GM18907 (cell line): ENCODE measurements at regions not wholly inside any gene's neighbourhood (a gene's known extent, or its start where the extent isn't known, plus 50 kb on each side); places are given as distances from the start of the nearest gene placed in this dataset.
"Not testable (repeated sequence)": the region's sequence is repeated elsewhere in the genome, so short reads cannot be mapped to it uniquely, and the experiment has no call there.

Source experiments
- ATAC-seq: cut with Tn5 transposase; IDR thresholded peaks from one replicate; pipeline ENCODE4 v1.9.1; 2021; ENCODE audit warnings: mild to moderate bottlenecking, moderate library complexity; ENCODE audit not compliant: unreplicated experiment

- ATAC-seq: not testable (repeated sequence)
These were observed 51.8 kb upstream of the SLC39A8 start for GRCh38 chr4:102397056-102397455.

DNA sequence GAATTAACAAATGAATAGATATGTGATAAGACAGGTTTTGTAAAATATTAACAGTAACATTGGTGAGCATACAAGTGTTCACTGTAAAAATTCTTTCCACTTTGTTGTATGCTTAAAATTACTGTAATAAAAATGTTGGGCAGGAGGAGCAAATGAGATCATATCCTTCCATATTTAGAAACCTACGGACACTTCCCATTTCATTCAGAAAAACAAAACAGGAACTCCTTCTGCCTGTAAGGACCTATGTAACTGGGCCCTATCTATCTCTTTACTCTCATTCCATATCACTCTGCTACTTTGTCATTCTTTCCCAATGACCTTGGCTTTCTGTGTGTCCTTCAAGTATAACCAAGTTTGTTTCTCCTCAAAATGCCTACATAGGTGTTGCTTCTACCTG, 53.7 kb upstream of the SLC39A8 start:
- ATAC-seq: no peak

DNA sequence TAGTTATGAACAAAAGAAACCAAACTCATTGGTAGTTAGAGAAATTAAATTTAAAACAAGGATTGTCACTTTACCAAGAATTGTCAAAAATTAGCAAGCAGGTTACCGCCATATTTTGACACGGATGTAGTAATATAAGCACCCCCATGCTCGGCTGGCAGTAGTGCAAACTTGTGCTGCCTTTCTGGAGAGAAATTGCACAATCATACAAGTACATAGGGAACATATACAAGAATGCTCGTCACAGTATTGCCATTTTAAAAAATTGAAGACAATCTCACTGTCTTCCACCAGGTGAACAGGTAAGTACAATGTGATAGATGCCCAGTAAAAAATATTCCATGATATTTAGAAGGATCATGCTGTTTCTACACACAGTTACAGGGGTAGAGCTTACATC, 55.6 kb upstream of the SLC39A8 start:
- ATAC-seq: no peak

- peak; percentile 56 for ATAC-seq
These were observed 56.9 kb upstream of the SLC39A8 start for GRCh38 chr4:102402223-102402622.

DNA sequence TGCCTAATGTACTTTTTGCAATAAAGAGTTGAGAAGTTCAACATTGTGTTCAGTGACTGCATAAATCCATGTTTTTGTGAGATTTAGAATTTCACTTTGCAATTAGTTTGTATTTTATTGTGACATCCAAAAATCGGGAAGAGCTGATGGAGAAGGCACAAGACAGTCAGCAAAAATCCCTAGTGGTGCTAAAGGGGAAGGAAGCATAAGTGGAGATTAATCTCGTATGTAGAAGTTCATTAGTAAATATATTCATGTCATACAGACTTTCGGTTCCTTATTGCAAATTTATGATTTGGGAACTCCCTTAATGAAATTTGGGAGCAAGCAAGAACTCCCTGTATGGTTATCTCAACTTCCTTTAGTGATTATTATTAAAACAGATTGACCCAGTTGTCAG, 57.8 kb upstream of the SLC39A8 start:
- ATAC-seq: no peak

- no peak for ATAC-seq
These were observed 59.2 kb upstream of the SLC39A8 start for GRCh38 chr4:102404431-102404969.

DNA sequence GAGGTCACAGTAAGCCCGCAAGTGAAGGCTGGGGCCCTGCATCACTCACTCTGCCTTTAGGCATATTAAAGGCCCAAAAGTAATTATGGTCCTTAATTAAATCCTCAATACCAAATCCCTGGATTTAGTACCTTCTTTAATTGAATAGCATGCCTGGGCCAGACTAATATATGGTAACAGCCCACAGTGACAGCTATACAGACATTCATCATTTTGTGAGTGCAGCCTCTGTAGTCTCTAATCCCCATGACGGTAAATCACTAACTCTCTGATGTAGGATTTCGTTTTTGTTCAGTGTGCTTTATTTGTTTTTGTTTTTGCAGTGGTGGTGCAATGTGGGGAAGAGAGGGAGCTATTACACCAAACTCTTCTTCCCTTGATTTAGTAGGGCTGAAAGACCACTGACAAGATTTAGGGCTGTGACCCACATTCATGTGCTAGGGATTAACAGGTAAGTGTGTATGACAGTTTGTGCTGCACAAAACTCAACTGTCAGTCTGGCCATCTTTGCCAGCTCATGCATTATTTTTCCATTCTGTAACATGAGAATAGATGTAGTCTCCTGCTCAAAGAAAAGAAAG, 60.6 kb upstream of the SLC39A8 start:
- no peak for ATAC-seq

DNA sequence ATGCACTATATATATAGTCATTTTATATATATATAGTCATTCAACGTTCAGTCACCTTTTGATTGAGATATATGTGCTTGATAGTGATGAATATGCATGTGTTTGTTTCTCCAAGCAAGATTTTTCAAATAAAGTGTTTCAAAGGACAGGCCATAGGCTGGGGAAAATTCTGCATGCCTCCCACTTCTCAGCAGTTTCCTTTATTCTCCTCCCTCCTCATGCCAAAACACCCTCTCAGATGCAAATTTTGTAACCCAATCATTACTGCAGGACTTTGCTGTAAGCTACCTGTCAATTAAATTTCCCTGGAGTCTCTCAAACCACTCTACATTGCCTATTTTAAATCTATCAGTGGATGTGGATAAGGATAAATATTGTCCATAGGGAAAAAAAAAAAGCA, 65.6 kb upstream of the SLC39A8 start:
- not testable (repeated sequence) for ATAC-seq

- ATAC-seq: no peak
These were observed 66.1 kb upstream of the SLC39A8 start for GRCh38 chr4:102411408-102411807.

DNA sequence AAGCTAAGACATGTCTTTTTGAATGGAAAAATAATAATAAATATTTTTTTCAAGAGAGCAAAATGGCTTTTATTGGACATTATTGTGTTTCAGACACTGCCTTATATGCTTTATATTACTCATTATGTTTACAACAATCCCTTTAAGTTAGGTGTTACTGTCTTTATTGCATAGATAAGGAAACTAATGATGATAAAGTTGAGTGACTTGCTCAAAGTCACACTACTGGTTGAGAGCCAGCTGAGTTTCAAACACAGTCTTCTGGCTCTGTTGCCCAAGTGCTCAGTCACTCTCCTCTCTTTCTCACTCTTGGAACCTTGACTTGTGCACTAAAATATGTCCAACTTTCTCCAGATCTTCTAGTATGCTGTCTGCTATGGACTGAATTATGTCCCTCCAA, 71.5 kb upstream of the SLC39A8 start:
- no peak for ATAC-seq

- no peak for ATAC-seq
These were observed 75.5 kb upstream of the SLC39A8 start for GRCh38 chr4:102420563-102421398.

GRCh38 chr4:102422843-102423242, 77.6 kb upstream of the SLC39A8 start:
- no peak for ATAC-seq

DNA sequence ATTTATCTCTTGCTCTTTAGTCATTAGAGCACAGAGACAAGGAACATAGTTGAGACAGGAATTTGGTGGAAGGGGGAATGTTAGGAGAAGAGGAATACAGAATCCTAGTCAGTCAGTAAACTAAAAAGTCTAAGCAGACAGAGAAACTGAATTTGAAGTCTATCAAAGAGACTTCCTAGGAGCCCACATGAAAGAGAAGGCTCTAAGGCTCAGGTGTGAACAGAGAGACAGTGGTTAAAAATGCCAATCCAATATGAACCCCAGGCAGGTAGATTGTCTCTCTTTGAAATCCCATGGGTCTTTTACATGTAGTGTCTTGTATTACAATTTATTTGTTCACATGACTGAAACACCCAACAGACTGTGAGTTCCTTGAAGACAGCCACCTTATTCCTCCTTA, 77.8 kb upstream of the NFKB1 start:
- ATAC-seq: no peak

- ATAC-seq: no peak
These were observed 73.7 kb upstream of the NFKB1 start for GRCh38 chr4:102427371-102427998.

DNA sequence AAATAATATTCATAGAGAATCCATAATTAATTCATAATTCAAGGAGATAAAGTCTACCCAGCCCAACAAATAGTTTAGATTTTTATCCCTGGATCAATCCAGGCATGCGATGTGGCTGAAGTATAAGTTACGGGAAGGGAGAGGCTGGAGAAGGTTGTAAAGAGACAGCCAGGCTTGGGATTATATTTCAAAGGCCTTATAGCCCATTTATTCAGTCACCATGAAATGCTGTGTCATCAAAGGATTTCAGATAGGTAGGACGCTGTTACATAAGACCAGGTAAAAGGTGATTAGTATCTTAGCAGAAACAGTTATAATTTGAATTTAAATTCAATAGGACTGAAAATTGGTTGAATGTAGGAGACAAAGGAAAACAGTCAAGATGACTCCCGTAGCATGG, 73.0 kb upstream of the NFKB1 start:
- no peak for ATAC-seq

- no peak for ATAC-seq
These were observed 71.6 kb upstream of the NFKB1 start for GRCh38 chr4:102429553-102429952.

DNA sequence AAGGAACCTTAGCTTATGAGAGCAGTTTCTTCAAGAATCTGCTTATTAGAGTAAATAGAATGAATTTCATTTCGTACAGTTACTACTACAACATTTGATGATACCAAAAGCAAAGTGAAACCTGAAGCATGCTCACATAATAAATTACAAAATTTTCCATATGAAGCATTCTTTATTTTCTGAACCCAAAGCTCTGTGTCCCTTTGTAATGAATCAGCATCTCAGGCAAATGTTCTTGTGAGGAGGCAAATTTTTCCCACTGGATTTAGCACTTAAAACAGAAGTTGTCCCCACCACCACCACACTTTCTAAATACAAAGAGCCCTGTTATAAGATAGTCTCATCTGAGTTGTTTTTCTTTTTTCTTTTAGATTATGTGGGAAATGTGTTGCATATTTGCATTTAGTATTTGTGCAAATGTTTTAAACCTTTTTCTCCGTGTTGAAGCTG, 70.7 kb upstream of the NFKB1 start:
- ATAC-seq: no peak

DNA sequence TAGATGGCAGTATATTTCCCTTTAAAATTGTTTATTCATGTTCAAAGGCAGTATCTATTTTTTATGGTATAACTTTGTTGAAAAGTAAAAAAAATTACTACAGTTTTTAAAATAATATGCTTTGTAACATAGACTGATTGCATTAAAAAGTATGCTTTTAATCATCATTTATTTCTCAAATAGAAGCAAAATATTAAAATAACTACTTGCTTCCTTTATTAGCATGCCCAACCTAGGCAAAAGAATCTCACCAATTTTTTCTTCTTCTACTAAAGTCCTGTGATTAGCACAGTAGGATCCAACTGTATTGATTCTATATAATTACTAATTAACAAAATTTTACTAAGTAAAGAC, 69.6 kb upstream of the NFKB1 start:
- ATAC-seq: no peak

GRCh38 chr4:102437111-102437510, 64.0 kb upstream of the NFKB1 start:
- no peak for ATAC-seq

- no peak for ATAC-seq
These were observed 62.5 kb upstream of the NFKB1 start for GRCh38 chr4:102438396-102439235.

DNA sequence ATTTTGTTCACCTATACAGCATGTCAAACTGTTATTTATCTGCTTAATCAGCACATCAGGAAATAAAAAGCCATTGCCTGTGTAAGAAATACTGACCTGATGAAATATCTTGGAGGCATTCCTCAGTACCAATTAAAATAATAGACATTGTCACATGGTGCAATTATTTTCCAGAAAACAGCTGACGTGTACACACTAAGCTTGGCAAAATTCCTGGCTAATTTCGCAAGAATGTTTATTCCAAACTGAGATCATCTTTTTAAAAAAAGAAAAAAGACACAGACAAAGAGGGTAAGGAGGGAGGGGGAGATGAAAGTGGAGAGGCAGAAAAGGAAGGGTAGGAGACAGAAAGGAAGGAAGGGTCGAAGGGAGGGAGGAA, 61.9 kb upstream of the NFKB1 start:
- no peak for ATAC-seq
